Mesenchymal stem cell (in vitro differentiated cells and primary cell): ENCODE measurements at regions not wholly inside any gene's neighbourhood (a gene's known extent, or its start where the extent isn't known, plus 50 kb on each side); places are given as distances from the start of the nearest gene placed in this dataset.
A peak's percentile ranks its signal among the peaks of the same experiment; 100 is the strongest.

Source experiments
- DNase-seq: peaks from one replicate; pipeline ENCODE4 v3.0.0-alpha.2; 2013
- H2AFZ ChIP-seq: one replicate; pipeline ENCODE4 v1.6.1; 2013; ENCODE audit warnings: low read depth, mild to moderate bottlenecking, control low read depth, inconsistent platforms, low read length, moderate library complexity
- H2AK5ac ChIP-seq: 2 replicates; pipeline ENCODE4 v1.6.1; 2013; ENCODE audit warnings: low read length, moderate library complexity, mild to moderate bottlenecking, inconsistent platforms; ENCODE audit not compliant: severe bottlenecking
- H2BK120ac ChIP-seq: one replicate; pipeline ENCODE4 v1.6.1; 2013; ENCODE audit warnings: low read depth, mild to moderate bottlenecking, inconsistent platforms, low read length, moderate library complexity
- H2BK12ac ChIP-seq, 2 experiments: one replicate each; pipeline ENCODE4 v1.6.1; 2013; ENCODE audit warnings: inconsistent platforms in 2 of 2, low read length in 2 of 2, mild to moderate bottlenecking in 2 of 2, moderate library complexity in 2 of 2, control low read depth in 1 of 2
- H2BK15ac ChIP-seq: one replicate; pipeline ENCODE4 v1.6.1; 2013; ENCODE audit warnings: mild to moderate bottlenecking, low read depth, inconsistent platforms; ENCODE audit not compliant: poor library complexity, severe bottlenecking
- H2BK5ac ChIP-seq: 2 replicates; pipeline ENCODE4 v1.6.1; 2013; ENCODE audit warnings: low read depth, mild to moderate bottlenecking, low read length, control low read depth, inconsistent platforms; ENCODE audit not compliant: poor library complexity, severe bottlenecking
- H3K14ac ChIP-seq, 2 experiments: one replicate each; pipeline ENCODE4 v1.6.1; 2013; ENCODE audit warnings: inconsistent platforms in 2 of 2, low read length in 2 of 2, control low read depth in 1 of 2, mild to moderate bottlenecking in 1 of 2, moderate library complexity in 1 of 2
- H3K18ac ChIP-seq, 2 experiments: one replicate each; pipeline ENCODE4 v1.6.1; 2013; ENCODE audit warnings: inconsistent platforms in 2 of 2, low read length in 2 of 2, control low read depth in 1 of 2, low read depth in 1 of 2, mild to moderate bottlenecking in 1 of 2
- H3K23ac ChIP-seq, 2 experiments: one replicate each; pipeline ENCODE4 v1.6.1; 2013; ENCODE audit warnings: inconsistent platforms in 2 of 2, low read length in 2 of 2, mild to moderate bottlenecking in 2 of 2, moderate library complexity in 2 of 2, control low read depth in 1 of 2
- H3K27ac ChIP-seq: 2 replicates; pipeline ENCODE4 v1.5.1; 2013; ENCODE audit warnings: mild to moderate bottlenecking, moderate library complexity, low read length, control low read depth, inconsistent platforms; ENCODE audit not compliant: poor library complexity, severe bottlenecking
- H3K27me3 ChIP-seq, 2 experiments: 2 replicates each; pipeline versions ENCODE4 v1.6.1 to v1.7.0; 2013; ENCODE audit warnings: low read length in 2 of 2, mild to moderate bottlenecking in 2 of 2, moderate library complexity in 2 of 2, control low read depth in 1 of 2, inconsistent platforms in 1 of 2; ENCODE audit not compliant: control insufficient read depth in 1 of 2, insufficient read depth in 1 of 2
- H3K36me3 ChIP-seq, 2 experiments: 2 replicates each; pipeline versions ENCODE4 v1.6.1 to v1.7.0; 2013; ENCODE audit warnings: low read length in 2 of 2, control low read depth in 1 of 2, inconsistent platforms in 1 of 2, low read depth in 1 of 2, mild to moderate bottlenecking in 1 of 2; ENCODE audit not compliant: insufficient read depth in 2 of 2, control insufficient read depth in 1 of 2
- H3K4ac ChIP-seq, 2 experiments: one replicate each; pipeline ENCODE4 v1.6.1; 2013; ENCODE audit warnings: inconsistent platforms in 2 of 2, low read length in 2 of 2, mild to moderate bottlenecking in 2 of 2, moderate library complexity in 2 of 2, control low read depth in 1 of 2, low read depth in 1 of 2
- H3K4me1 ChIP-seq: 2 replicates; pipeline ENCODE4 v1.6.1; 2013; ENCODE audit warnings: low read depth, low read length, control low read depth; ENCODE audit not compliant: control insufficient read depth, insufficient read depth
- H3K4me2 ChIP-seq: 2 replicates; pipeline ENCODE4 v1.6.1; 2013; ENCODE audit warnings: low read length, mild to moderate bottlenecking, inconsistent platforms; ENCODE audit not compliant: poor library complexity, severe bottlenecking
- H3K4me3 ChIP-seq, 2 experiments: 2 replicates each; pipeline versions ENCODE4 v1.5.1 to v1.7.0; 2013; ENCODE audit warnings: low read length in 2 of 2, mild to moderate bottlenecking in 2 of 2, control low read depth in 1 of 2, low read depth in 1 of 2; ENCODE audit not compliant: insufficient read depth in 1 of 2
- H3K79me1 ChIP-seq: replicated peaks from 2 replicates; pipeline ENCODE4 v1.6.1; 2013; ENCODE audit warnings: mild to moderate bottlenecking, control low read depth, low read length, inconsistent platforms; ENCODE audit not compliant: poor library complexity, severe bottlenecking
- H3K9ac ChIP-seq: 2 replicates; pipeline ENCODE4 v1.7.0; 2013; ENCODE audit warnings: mild to moderate bottlenecking, low read length, moderate library complexity
- H3K9me3 ChIP-seq: 2 replicates; pipeline ENCODE4 v1.7.0; 2013; ENCODE audit warnings: mild to moderate bottlenecking, low read length; ENCODE audit not compliant: control insufficient read depth
- H4K8ac ChIP-seq: one replicate; pipeline ENCODE4 v1.6.1; 2013; ENCODE audit warnings: inconsistent platforms, mild to moderate bottlenecking, low read length, moderate library complexity
- H4K91ac ChIP-seq: one replicate; pipeline ENCODE4 v1.6.1; 2013; ENCODE audit warnings: mild to moderate bottlenecking, low read length, inconsistent platforms
- WGBS: methylation state at CpG from one replicate; pipeline ENCODE4 v1.1.7; 2013; ENCODE audit warnings: mixed read lengths; 5-methylcytosine and 5-hydroxymethylcytosine counted together

GRCh38 chr12:115101520-115101919 lies 417.5 kb upstream of the TBX3 start:
- Histone ChIP-seq H3K4me3 (no peak overlapping the region), H2AFZ (no peak overlapping the region), H3K14ac (no peak overlapping the region), H2BK5ac (no peak overlapping the region), H4K8ac (no peak overlapping the region), H2BK120ac (no peak overlapping the region), H3K18ac (no peak overlapping the region), H3K27ac (no peak overlapping the region), H3K23ac (no peak overlapping the region), H3K4me1 (no peaks in the 10 kb centered on the region), H2BK15ac (no peak overlapping the region), H2BK12ac (peak overlapping the region in 1 of 2 experiments; percentile 54), H3K4ac (no peak overlapping the region), H4K91ac (no peak overlapping the region), H2AK5ac (no peak overlapping the region), H3K4me2 (no peak overlapping the region), H3K9ac (no peak overlapping the region), H3K79me1 (no peaks in the 10 kb centered on the region), H3K27me3 (no peaks in the 10 kb centered on the region), H3K36me3 (no peaks in the 10 kb centered on the region), H3K9me3 (no peaks in the 10 kb centered on the region)
- no peak for DNase-seq
- WGBS = no CpG with 5 or more reads among the region's 1 CpG

GRCh38 chr12:115097416-115097815 lies 413.4 kb upstream of the TBX3 start:
- H3K4me1 ChIP-seq = no peaks in the 10 kb centered on the region
- no peaks in the 10 kb centered on the region for H3K9me3 ChIP-seq
- H3K23ac ChIP-seq = no peak overlapping the region
- no peak overlapping the region for H4K91ac ChIP-seq
- H3K27me3 ChIP-seq = no peaks in the 10 kb centered on the region
- no peak overlapping the region for H3K4ac ChIP-seq
- H3K9ac ChIP-seq = no peak overlapping the region
- no peak for DNase-seq
- no peak overlapping the region for H2BK15ac ChIP-seq
- no peak overlapping the region for H3K4me3 ChIP-seq
- no peaks in the 10 kb centered on the region for H3K79me1 ChIP-seq
- H2AFZ ChIP-seq = no peak overlapping the region
- no peak overlapping the region for H2BK120ac ChIP-seq
- H4K8ac ChIP-seq = no peak overlapping the region
- 98% methylated on average over 4 of the region's 5 CpGs for WGBS
- H3K14ac ChIP-seq = no peak overlapping the region
- H3K27ac ChIP-seq = no peak overlapping the region
- H2BK12ac ChIP-seq = peak overlapping the region in 1 of 2 experiments; percentile 49
- H3K36me3 ChIP-seq = no peaks in the 10 kb centered on the region
- H2AK5ac ChIP-seq = no peak overlapping the region
- peak overlapping the region in 1 of 2 experiments; percentile 50 for H3K18ac ChIP-seq
- H3K4me2 ChIP-seq = no peak overlapping the region
- no peak overlapping the region for H2BK5ac ChIP-seq

- H3K14ac ChIP-seq = no peak overlapping the region
- H3K4me2 ChIP-seq = no peak overlapping the region
- no peak overlapping the region for H3K27ac ChIP-seq
- no peaks in the 10 kb centered on the region for H3K79me1 ChIP-seq
- DNase-seq = peak; percentile 46
- H3K9ac ChIP-seq = peak overlapping the region; percentile 15
- no peak overlapping the region for H3K4ac ChIP-seq
- no peak overlapping the region for H2AK5ac ChIP-seq
- no peak overlapping the region for H2BK15ac ChIP-seq
- no peaks in the 10 kb centered on the region for H3K4me1 ChIP-seq
- peak overlapping the region in 1 of 2 experiments; percentile 40 for H2BK12ac ChIP-seq
- H2BK120ac ChIP-seq = no peak overlapping the region
- peak overlapping the region in 1 of 2 experiments; percentile 33 for H3K4me3 ChIP-seq
- no peaks in the 10 kb centered on the region for H3K9me3 ChIP-seq
- H3K23ac ChIP-seq = no peak overlapping the region
- no peaks in the 10 kb centered on the region for H3K27me3 ChIP-seq
- H2AFZ ChIP-seq = no peak overlapping the region
- 57% methylated on average over 2 of the region's 2 CpGs for WGBS
- peak overlapping the region in 1 of 2 experiments; percentile 42 for H3K18ac ChIP-seq
- H4K91ac ChIP-seq = no peak overlapping the region
- no peak overlapping the region for H2BK5ac ChIP-seq
- no peak overlapping the region for H4K8ac ChIP-seq
- H3K36me3 ChIP-seq = no peaks in the 10 kb centered on the region
Observed at GRCh38 chr12:115096588-115097397, 412.8 kb upstream of the TBX3 start.

GRCh38 chr12:115095073-115095748 lies 411.2 kb upstream of the TBX3 start:
- Histone ChIP-seq H3K9me3 (no peaks in the 10 kb centered on the region), H2BK15ac (no peak overlapping the region), H2AK5ac (no peak overlapping the region), H3K27me3 (no peaks in the 10 kb centered on the region), H3K4ac (no peak overlapping the region), H3K79me1 (no peaks in the 10 kb centered on the region), H3K4me2 (no peak overlapping the region), H2BK120ac (no peak overlapping the region), H3K23ac (no peak overlapping the region), H4K91ac (no peak overlapping the region), H3K14ac (peak overlapping the region in 1 of 2 experiments; percentile 10), H3K36me3 (no peaks in the 10 kb centered on the region), H3K4me1 (no peaks in the 10 kb centered on the region), H2AFZ (no peak overlapping the region), H4K8ac (no peak overlapping the region), H3K4me3 (no peak overlapping the region), H2BK5ac (no peak overlapping the region), H3K9ac (no peak overlapping the region), H3K18ac (peak overlapping the region in 1 of 2 experiments; percentile 49), H2BK12ac (no peak overlapping the region), H3K27ac (no peak overlapping the region)
- WGBS = 89% methylated on average over 6 of the region's 10 CpGs
- DNase-seq = no peak
